Liver (tissue), 3 donors: ENCODE measurements at regions not wholly inside any gene's neighbourhood (a gene's known extent, or its start where the extent isn't known, plus 50 kb on each side); places are given as distances from the start of the nearest gene placed in this dataset.

Experiments
- ATF3 ChIP-seq: IDR thresholded peaks from 2 replicates; pipeline ENCODE4 v1.6.1; 2016; ENCODE audit warnings: antibody characterized with exemption
- CTCF ChIP-seq: fragments of 150-350 bp; IDR thresholded peaks from 2 replicates; pipeline ENCODE4 v1.5.1; 2017; ENCODE audit warnings: improper control_type of control experiment, low read depth, low read length; ENCODE audit not compliant: missing input control
- JUND ChIP-seq, 2 donors: IDR thresholded peaks; 2 replicates each; pipeline ENCODE4 v1.6.1; 2016; ENCODE audit warnings: antibody characterized with exemption in 2 of 2
- NR2F2 ChIP-seq: IDR thresholded peaks from 2 replicates; pipeline ENCODE4 v1.6.1; 2016; ENCODE audit warnings: antibody characterized with exemption
- RAD21 ChIP-seq, 2 donors: IDR thresholded peaks; 2 replicates each; pipeline ENCODE4 v1.6.1; 2016; ENCODE audit warnings: antibody characterized with exemption in 2 of 2, mild to moderate bottlenecking in 2 of 2
- REST ChIP-seq: IDR thresholded peaks from 2 replicates; pipeline ENCODE4 v1.6.1; 2016; ENCODE audit warnings: antibody characterized with exemption, mild to moderate bottlenecking
- SP1 ChIP-seq: IDR thresholded peaks from 2 replicates; pipeline ENCODE4 v1.6.1; 2018; ENCODE audit warnings: antibody characterized with exemption, mild to moderate bottlenecking
- TF ChIP-seq, protein P1 (sequence below): IDR thresholded peaks from 2 replicates; pipeline ENCODE4 v1.6.1; 2016; ENCODE audit warnings: antibody characterized with exemption
- TF ChIP-seq, protein P2 (sequence below): IDR thresholded peaks from 2 replicates; pipeline ENCODE4 v1.6.1; 2016; ENCODE audit warnings: antibody characterized with exemption
- donor health status: healthy.
- donor health status: healthy.

GRCh38 chr7:9280088-9280487 lies 846.7 kb downstream of the NXPH1 start:
- TF ChIP-seq CTCF: no peak
- TF ChIP-seq, protein P1, sequence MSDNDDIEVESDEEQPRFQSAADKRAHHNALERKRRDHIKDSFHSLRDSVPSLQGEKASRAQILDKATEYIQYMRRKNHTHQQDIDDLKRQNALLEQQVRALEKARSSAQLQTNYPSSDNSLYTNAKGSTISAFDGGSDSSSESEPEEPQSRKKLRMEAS: no peak
- TF ChIP-seq SP1: no peak
- TF ChIP-seq JUND (IDR thresholded peaks at IDR 0.05): no peak
- no peak for TF ChIP-seq REST
- no peak for TF ChIP-seq NR2F2
- TF ChIP-seq RAD21 (IDR thresholded peaks at IDR 0.05): no peak
- TF ChIP-seq ATF3: no peak
- TF ChIP-seq, protein P2, sequence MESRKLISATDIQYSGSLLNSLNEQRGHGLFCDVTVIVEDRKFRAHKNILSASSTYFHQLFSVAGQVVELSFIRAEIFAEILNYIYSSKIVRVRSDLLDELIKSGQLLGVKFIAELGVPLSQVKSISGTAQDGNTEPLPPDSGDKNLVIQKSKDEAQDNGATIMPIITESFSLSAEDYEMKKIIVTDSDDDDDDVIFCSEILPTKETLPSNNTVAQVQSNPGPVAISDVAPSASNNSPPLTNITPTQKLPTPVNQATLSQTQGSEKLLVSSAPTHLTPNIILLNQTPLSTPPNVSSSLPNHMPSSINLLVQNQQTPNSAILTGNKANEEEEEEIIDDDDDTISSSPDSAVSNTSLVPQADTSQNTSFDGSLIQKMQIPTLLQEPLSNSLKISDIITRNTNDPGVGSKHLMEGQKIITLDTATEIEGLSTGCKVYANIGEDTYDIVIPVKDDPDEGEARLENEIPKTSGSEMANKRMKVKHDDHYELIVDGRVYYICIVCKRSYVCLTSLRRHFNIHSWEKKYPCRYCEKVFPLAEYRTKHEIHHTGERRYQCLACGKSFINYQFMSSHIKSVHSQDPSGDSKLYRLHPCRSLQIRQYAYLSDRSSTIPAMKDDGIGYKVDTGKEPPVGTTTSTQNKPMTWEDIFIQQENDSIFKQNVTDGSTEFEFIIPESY: no peak
